PC-9 (cell line): ENCODE measurements at regions not wholly inside any gene's neighbourhood (a gene's known extent, or its start where the extent isn't known, plus 50 kb on each side); places are given as distances from the start of the nearest gene placed in this dataset.
"Not testable (repeated sequence)": the region's sequence is repeated elsewhere in the genome, so short reads cannot be mapped to it uniquely, and the experiment has no call there.

ENCODE experiments used
- BruUV-seq: library from RNA; stranded (reverse); fragments of 400-500 nt; replicated peaks from 2 replicates; lab custom pipeline; 2021; lab: Mats Ljungman, UMichigan
- CTCF ChIA-PET: fragments of 300-600 bp; sonication (Branson Sonifier 250); formaldehyde crosslinking; loops from one replicate; lab custom pipeline; 2022; ENCODE audit warnings: antibody characterized with exemption; lab: Charles Lee
- POLR2A ChIA-PET: fragments of 300-600 bp; sonication (Branson Sonifier 250); formaldehyde crosslinking; loops from one replicate; lab custom pipeline; 2022; ENCODE audit warnings: antibody characterized with exemption; ENCODE audit not compliant: unreplicated experiment; lab: Charles Lee
- DNase-seq, 2 experiments: peaks; one replicate each; pipeline versions ENCODE4 v3.0.0 to v3.0.0-alpha.2; 2015 to 2022; ENCODE audit warnings: mixed read lengths in 1 of 2
- H2AFZ ChIP-seq: fragments of 200-600 bp; sonication (generic); 2 replicates; pipeline ENCODE4 v1.8.1; 2017; ENCODE audit warnings: antibody characterized with exemption
- H3F3A ChIP-seq: fragments of 200-600 bp; sonication (generic); 2 replicates; pipeline ENCODE4 v1.8.1; 2017; ENCODE audit warnings: antibody characterized with exemption, mild to moderate bottlenecking, low read depth; ENCODE audit not compliant: insufficient read depth
- H3K27ac ChIP-seq: fragments of 200-600 bp; sonication (generic); 2 replicates; pipeline ENCODE4 v1.6.1; 2016; ENCODE audit warnings: mixed run types
- H3K27me3 ChIP-seq: fragments of 200-600 bp; sonication (generic); 2 replicates; pipeline ENCODE4 v1.6.1; 2016; ENCODE audit warnings: low read depth, mixed run types; ENCODE audit not compliant: insufficient read depth
- H3K36me3 ChIP-seq: fragments of 200-600 bp; sonication (generic); 2 replicates; pipeline ENCODE4 v1.6.1; 2016; ENCODE audit warnings: low read depth, mixed run types
- H3K4me1 ChIP-seq: fragments of 200-600 bp; sonication (generic); replicated peaks from 2 replicates; pipeline ENCODE4 v1.6.1; 2016; ENCODE audit warnings: mixed run types; ENCODE audit not compliant: insufficient read depth
- H3K4me2 ChIP-seq: fragments of 200-600 bp; sonication (generic); 2 replicates; pipeline ENCODE4 v1.6.1; 2017; ENCODE audit warnings: mixed run types
- H3K4me3 ChIP-seq: fragments of 200-600 bp; sonication (generic); 2 replicates; pipeline ENCODE4 v1.6.1; 2016; ENCODE audit warnings: mixed run types
- H3K79me2 ChIP-seq: fragments of 200-600 bp; sonication (generic); 2 replicates; pipeline ENCODE4 v1.6.1; 2017; ENCODE audit warnings: low read depth, mixed run types
- H3K9me2 ChIP-seq: fragments of 200-600 bp; sonication (generic); 2 replicates; pipeline ENCODE4 v1.8.1; 2017; ENCODE audit warnings: mild to moderate bottlenecking; ENCODE audit not compliant: insufficient read depth
- H3K9me3 ChIP-seq: fragments of 200-600 bp; sonication (generic); 2 replicates; pipeline ENCODE4 v1.8.1; 2016; ENCODE audit warnings: low read depth; ENCODE audit not compliant: insufficient read depth
- H4K20me1 ChIP-seq: fragments of 200-600 bp; sonication (generic); 2 replicates; pipeline ENCODE4 v1.8.1; 2017; ENCODE audit not compliant: insufficient read depth
- CTCF ChIP-seq: fragments of 200-600 bp; sonication (generic); conservative IDR thresholded peaks from 2 replicates; pipeline ENCODE4 v1.6.1; 2017; ENCODE audit warnings: mixed run types, antibody characterized with exemption, mild to moderate bottlenecking, moderate library complexity
- EZH2 ChIP-seq: fragments of 200-600 bp; sonication (generic); IDR thresholded peaks from 2 replicates; pipeline ENCODE4 v1.8.0; 2017; ENCODE audit warnings: antibody characterized with exemption, low read depth
- intact Hi-C: fragments of 100-400 bp; cut with micrococcal nuclease; formaldehyde crosslinking; loops from one replicate; pipeline ENCODE4 v1.10.0; 2022; ENCODE audit not compliant: unreplicated experiment

GRCh38 chr2:47964277-47964676, 58.0 kb upstream of the FBXO11 start:
- no peaks in the 10 kb centered on the region; the same call in 1 of the 2 replicates for H3K4me1 ChIP-seq
- H2AFZ ChIP-seq: peak overlapping the region; percentile 56; the same call in 1 of the 2 replicates
- no peaks in the 10 kb centered on the region for H3F3A ChIP-seq
- POLR2A ChIA-PET: no interaction called here
- H3K79me2 ChIP-seq: no peaks in the 10 kb centered on the region
- H4K20me1 ChIP-seq: no peaks in the 10 kb centered on the region; the same call in 1 of the 2 replicates
- H3K9me2 ChIP-seq: no peaks in the 10 kb centered on the region
- H3K4me2 ChIP-seq: peak overlapping the region; percentile 37; the same call in 1 of the 2 replicates
- no peak overlapping the region for H3K4me3 ChIP-seq
- no peaks in the 10 kb centered on the region for H3K36me3 ChIP-seq
- no peak for DNase-seq
- H3K9me3 ChIP-seq: no peaks in the 10 kb centered on the region
- CTCF ChIA-PET: no interaction called here
- H3K27me3 ChIP-seq: no peaks in the 10 kb centered on the region
- H3K27ac ChIP-seq: no peak overlapping the region
- TF ChIP-seq CTCF (no peak), EZH2 (no peak)
- intact Hi-C loops: no loop called here
- BruUV-seq: no TSS peak

- no peaks in the 10 kb centered on the region for H3K79me2 ChIP-seq
- POLR2A ChIA-PET: no interaction called here
- H3K27me3 ChIP-seq: no peaks in the 10 kb centered on the region
- peak overlapping the region; percentile 37; the same call in 1 of the 2 replicates for H3K4me2 ChIP-seq
- CTCF ChIA-PET: no interaction called here
- H3K4me3 ChIP-seq: no peak overlapping the region
- H2AFZ ChIP-seq: peak overlapping the region; percentile 56; the same call in 1 of the 2 replicates
- H3K27ac ChIP-seq: no peak overlapping the region
- no peaks in the 10 kb centered on the region for H3K9me3 ChIP-seq
- no peaks in the 10 kb centered on the region; the same call in 1 of the 2 replicates for H3K4me1 ChIP-seq
- TF ChIP-seq EZH2 (no peak), CTCF (no peak)
- no peaks in the 10 kb centered on the region for H3K36me3 ChIP-seq
- intact Hi-C loops: no loop called here
- H4K20me1 ChIP-seq: no peaks in the 10 kb centered on the region; the same call in 1 of the 2 replicates
- DNase-seq: peak; percentile 11 to 59
- no peaks in the 10 kb centered on the region for H3F3A ChIP-seq
- H3K9me2 ChIP-seq: no peaks in the 10 kb centered on the region
- BruUV-seq: no TSS peak
These were observed 58.6 kb upstream of the FBXO11 start for GRCh38 chr2:47964722-47965434.

- H3K4me1 ChIP-seq, H3K79me2 ChIP-seq, H3K27me3 ChIP-seq, H3F3A ChIP-seq, H3K27ac ChIP-seq, H3K4me2 ChIP-seq, POLR2A ChIA-PET, H3K4me3 ChIP-seq, BruUV-seq, H3K9me3 ChIP-seq, H3K36me3 ChIP-seq, CTCF ChIA-PET, H3K9me2 ChIP-seq, H4K20me1 ChIP-seq, intact Hi-C loops, DNase-seq, H2AFZ ChIP-seq: not testable (repeated sequence)
These were observed 70.4 kb upstream of the FBXO11 start for GRCh38 chr2:47976728-47977127.

- no peaks in the 10 kb centered on the region for H3K9me2 ChIP-seq
- no peaks in the 10 kb centered on the region for H4K20me1 ChIP-seq
- H3K27ac ChIP-seq: no peak overlapping the region
- H3K79me2 ChIP-seq: no peaks in the 10 kb centered on the region
- no peak overlapping the region for H3K4me2 ChIP-seq
- POLR2A ChIA-PET: no interaction called here
- H2AFZ ChIP-seq: no peak overlapping the region
- no peak for DNase-seq
- intact Hi-C loops: no loop called here
- CTCF ChIA-PET: no interaction called here
- no TSS peak for BruUV-seq
- no peaks in the 10 kb centered on the region for H3K36me3 ChIP-seq
- H3K4me1 ChIP-seq: no peaks in the 10 kb centered on the region
- TF ChIP-seq EZH2: no peak
- H3K27me3 ChIP-seq: no peaks in the 10 kb centered on the region
- H3K9me3 ChIP-seq: no peaks in the 10 kb centered on the region
- H3K4me3 ChIP-seq: no peak overlapping the region
- H3F3A ChIP-seq: no peaks in the 10 kb centered on the region
These were observed 77.7 kb upstream of the FBXO11 start for GRCh38 chr2:47984041-47984440.
